Brain microvascular endothelial cell (primary cell): ENCODE measurements at regions not wholly inside any gene's neighbourhood (a gene's known extent, or its start where the extent isn't known, plus 50 kb on each side); places are given as distances from the start of the nearest gene placed in this dataset.

Experiments used
- DNase-seq: peaks from one replicate; pipeline ENCODE4 v3.0.0-alpha.2; 2020
- H3K27ac ChIP-seq: fragments of 250-450 bp; sonication (Bioruptor Pico); 2 replicates; pipeline ENCODE4 v1.5.1; 2020; ENCODE audit warnings: mild to moderate bottlenecking, moderate library complexity
- H3K27me3 ChIP-seq: fragments of 250-450 bp; sonication (Bioruptor Pico); replicated peaks from 2 replicates; pipeline ENCODE4 v1.5.1; 2020; ENCODE audit warnings: mild to moderate bottlenecking
- H3K36me3 ChIP-seq: fragments of 250-450 bp; sonication (Bioruptor Pico); replicated peaks from 2 replicates; pipeline ENCODE4 v1.5.1; 2020; ENCODE audit warnings: mild to moderate bottlenecking
- H3K4me3 ChIP-seq: 2 replicates; pipeline ENCODE4 v1.5.1; 2011; ENCODE audit warnings: low read depth, mild to moderate bottlenecking, control low read depth, low read length, moderate library complexity
- in situ Hi-C: cut with HindIII; loops from 2 replicates; pipeline ENCODE4 v1.10.0; 2017; ENCODE audit warnings: low sequenced_read_pairs, low pct_ligation_motif_present
- TF ChIP-seq, protein P1 (sequence below): IDR thresholded peaks from 2 replicates; pipeline ENCODE4 v1.5.1; 2011; ENCODE audit warnings: low read depth, mild to moderate bottlenecking, moderate library complexity, low read length, control low read depth, inconsistent platforms; ENCODE audit errors: missing control alignments

DNA sequence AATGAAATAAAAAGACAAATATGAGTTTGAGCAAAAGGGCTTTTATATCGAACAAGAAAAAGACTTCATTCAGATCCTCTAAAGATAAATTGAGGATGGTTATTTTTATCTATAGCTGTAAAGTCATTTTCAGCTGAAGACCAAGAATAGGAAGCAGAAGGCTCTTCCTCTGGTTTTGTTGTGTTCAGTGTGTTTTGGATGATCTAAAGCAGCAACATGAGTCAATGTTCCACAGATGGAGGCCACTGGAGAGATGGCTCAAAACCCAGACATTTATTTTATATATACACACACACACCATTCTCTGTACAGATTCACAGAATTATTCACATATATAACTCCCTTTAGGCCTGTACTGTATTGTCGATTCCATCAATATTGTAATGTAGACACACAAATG, 424.3 kb downstream of the MBD2 start:
- TF ChIP-seq, protein P1, sequence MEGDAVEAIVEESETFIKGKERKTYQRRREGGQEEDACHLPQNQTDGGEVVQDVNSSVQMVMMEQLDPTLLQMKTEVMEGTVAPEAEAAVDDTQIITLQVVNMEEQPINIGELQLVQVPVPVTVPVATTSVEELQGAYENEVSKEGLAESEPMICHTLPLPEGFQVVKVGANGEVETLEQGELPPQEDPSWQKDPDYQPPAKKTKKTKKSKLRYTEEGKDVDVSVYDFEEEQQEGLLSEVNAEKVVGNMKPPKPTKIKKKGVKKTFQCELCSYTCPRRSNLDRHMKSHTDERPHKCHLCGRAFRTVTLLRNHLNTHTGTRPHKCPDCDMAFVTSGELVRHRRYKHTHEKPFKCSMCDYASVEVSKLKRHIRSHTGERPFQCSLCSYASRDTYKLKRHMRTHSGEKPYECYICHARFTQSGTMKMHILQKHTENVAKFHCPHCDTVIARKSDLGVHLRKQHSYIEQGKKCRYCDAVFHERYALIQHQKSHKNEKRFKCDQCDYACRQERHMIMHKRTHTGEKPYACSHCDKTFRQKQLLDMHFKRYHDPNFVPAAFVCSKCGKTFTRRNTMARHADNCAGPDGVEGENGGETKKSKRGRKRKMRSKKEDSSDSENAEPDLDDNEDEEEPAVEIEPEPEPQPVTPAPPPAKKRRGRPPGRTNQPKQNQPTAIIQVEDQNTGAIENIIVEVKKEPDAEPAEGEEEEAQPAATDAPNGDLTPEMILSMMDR: no peak
- Histone ChIP-seq H3K27me3 (no peaks in the 10 kb centered on the region), H3K4me3 (no peak overlapping the region), H3K36me3 (no peaks in the 10 kb centered on the region), H3K27ac (no peak overlapping the region)
- in situ Hi-C loops: no loop called here
- no peak for DNase-seq

DNA sequence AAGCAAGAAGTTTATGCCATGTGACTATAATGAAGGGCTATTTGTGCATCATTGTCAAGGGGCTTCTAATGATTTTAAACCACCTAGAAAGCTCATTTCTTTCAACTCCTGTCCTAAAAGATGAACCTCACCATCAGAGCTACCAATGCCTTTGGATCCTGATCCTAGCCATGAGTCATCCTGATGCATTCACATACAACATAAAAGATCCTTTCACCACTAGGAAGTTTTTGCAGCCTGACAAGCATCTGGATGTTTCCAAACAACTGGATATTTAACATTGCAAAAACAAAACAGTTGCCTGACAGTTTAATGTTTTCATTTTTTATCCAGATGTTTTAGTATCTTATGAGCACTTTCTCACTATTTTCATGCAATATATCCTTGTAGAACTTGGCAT, 425.3 kb downstream of the MBD2 start:
- DNase-seq: peak; percentile 34
- in situ Hi-C loops: no loop called here
- no peak overlapping the region for H3K4me3 ChIP-seq
- H3K36me3 ChIP-seq: no peaks in the 10 kb centered on the region
- H3K27me3 ChIP-seq: no peaks in the 10 kb centered on the region
- no peak overlapping the region for H3K27ac ChIP-seq
- TF ChIP-seq, protein P1: no peak

DNA sequence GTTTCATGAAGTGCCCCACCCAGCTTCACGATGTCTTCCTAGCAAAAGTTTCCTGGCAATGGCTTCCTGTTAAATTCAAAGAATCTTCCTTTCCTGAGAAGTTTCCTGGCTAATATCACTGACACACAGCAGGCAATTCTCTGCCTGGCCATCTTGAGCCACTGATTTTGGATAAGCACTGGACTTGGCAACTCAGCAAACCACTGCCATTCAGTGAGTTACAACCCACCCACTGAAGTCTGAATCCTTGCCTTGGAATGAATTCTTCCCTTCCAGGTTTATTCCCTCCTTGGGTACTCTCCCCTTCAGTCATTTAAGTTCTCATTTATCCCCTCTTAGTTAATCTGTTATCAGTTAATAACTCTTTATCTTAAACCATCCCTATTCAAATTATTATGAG, 426.0 kb downstream of the MBD2 start:
- Histone ChIP-seq H3K36me3 (no peaks in the 10 kb centered on the region), H3K27me3 (no peaks in the 10 kb centered on the region), H3K27ac (no peak overlapping the region), H3K4me3 (no peak overlapping the region)
- in situ Hi-C loops: no loop called here
- no peak for DNase-seq
- TF ChIP-seq, protein P1: no peak

DNA sequence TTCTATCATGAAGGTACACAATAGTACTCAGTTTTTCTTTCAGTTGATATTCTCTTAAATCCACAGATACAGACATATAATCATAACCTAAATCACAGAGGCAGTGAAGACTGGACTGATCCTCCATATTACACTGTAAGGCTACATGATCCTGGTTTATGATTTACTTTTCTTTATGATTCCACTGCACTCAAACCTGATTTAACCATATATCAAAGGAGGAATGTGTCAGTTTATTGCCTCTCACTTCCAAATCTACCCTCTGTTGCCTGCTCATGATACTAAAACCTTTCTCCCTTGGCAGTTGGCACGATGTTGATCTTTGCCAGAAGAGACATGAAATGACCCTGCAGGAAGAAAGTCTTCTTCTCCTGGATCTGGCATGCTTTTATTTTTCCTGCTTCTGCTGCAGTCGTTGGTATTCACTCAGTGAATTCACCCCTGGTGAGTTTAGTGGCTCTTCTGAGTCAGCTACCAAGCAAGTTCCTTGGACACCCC, 426.4 kb downstream of the MBD2 start:
- H3K36me3 ChIP-seq: no peaks in the 10 kb centered on the region
- DNase-seq: no peak
- H3K27me3 ChIP-seq: no peaks in the 10 kb centered on the region
- TF ChIP-seq, protein P1: no peak
- H3K27ac ChIP-seq: no peak overlapping the region
- no peak overlapping the region for H3K4me3 ChIP-seq
- in situ Hi-C loops: no loop called here

DNA sequence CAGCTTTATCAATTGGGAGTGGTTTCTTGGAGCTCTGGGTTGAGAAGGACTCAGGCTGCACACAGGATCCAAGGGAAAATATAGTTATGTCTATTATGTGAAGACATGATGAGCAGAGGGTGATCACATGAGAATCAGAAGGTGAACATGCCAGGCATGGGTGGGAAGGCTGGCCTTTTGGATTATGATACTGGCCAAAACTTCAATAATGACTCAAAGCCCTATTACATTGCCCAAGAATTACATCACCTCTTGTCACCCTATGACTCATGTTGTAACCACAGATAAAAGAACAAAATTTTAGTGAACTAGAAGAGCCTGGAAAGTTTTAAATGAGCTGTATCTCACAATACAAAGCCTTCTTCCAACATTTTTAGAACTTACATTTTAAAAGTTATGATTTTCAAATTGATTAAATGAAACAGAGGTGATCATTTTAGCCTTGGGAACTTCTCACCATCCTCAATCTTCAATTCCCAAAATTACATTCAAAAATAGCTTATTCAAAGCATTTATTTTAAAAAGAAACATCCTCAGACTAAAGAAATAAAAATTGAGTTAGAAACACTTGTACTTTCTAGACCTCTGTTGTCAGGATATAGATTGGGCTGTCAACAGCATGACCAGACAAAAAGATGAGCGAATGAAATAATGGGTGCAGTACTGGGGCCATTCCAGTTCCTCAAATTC, 428.3 kb downstream of the MBD2 start:
- Histone ChIP-seq H3K27ac (peak overlapping the region; percentile 58), H3K36me3 (no peaks in the 10 kb centered on the region), H3K27me3 (no peaks in the 10 kb centered on the region), H3K4me3 (no peak overlapping the region)
- in situ Hi-C loops: no loop called here
- TF ChIP-seq, protein P1: no peak
- peak; percentile 84 for DNase-seq

DNA sequence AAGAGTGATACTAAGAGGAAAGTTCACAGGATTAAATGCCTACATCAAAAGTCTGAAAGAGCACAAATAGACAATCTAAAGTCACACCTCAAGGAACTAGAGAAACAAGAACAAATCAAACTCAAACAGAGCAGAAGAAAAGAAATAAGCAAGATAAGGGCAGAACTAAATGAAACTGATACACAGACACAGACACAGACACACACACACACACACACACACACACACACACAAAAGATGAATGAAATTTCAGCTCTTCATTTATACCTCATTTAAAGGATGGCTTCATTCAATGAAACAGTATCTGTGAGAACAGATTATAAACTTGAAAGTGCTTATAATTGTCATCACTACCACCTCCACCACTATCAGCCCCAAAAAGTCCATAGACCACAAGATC, 428.9 kb downstream of the MBD2 start:
- in situ Hi-C loops: no loop called here
- Histone ChIP-seq H3K27ac (peak overlapping the region; percentile 58), H3K27me3 (no peaks in the 10 kb centered on the region), H3K4me3 (no peak overlapping the region), H3K36me3 (no peaks in the 10 kb centered on the region)
- TF ChIP-seq, protein P1: no peak
- DNase-seq: no peak
